Chondrocyte (in vitro differentiated cells): ENCODE measurements at regions not wholly inside any gene's neighbourhood (a gene's known extent, or its start where the extent isn't known, plus 50 kb on each side); places are given as distances from the start of the nearest gene placed in this dataset.
"Not testable (repeated sequence)": the region's sequence is repeated elsewhere in the genome, so short reads cannot be mapped to it uniquely, and the experiment has no call there.

Source experiments
- DNase-seq: peaks from one replicate; pipeline ENCODE4 v3.0.0; 2021; ENCODE audit warnings: mixed read lengths, low spot score
- H3K27ac Mint-ChIP-seq: one replicate; pipeline ENCODE4 v1.8.0; 2021; ENCODE audit warnings: mild to moderate bottlenecking, moderate library complexity, mixed read lengths; ENCODE audit not compliant: unreplicated experiment
- H3K27me3 Mint-ChIP-seq: 2 replicates; pipeline ENCODE4 v1.8.0; 2021; ENCODE audit warnings: low read depth, mixed read lengths
- H3K36me3 Mint-ChIP-seq: 2 replicates; pipeline ENCODE4 v1.8.0; 2021; ENCODE audit warnings: low read depth, mixed read lengths
- H3K4me1 Mint-ChIP-seq: 2 replicates; pipeline ENCODE4 v1.8.0; 2021; ENCODE audit warnings: low read depth, mild to moderate bottlenecking, mixed read lengths
- H3K4me3 Mint-ChIP-seq: one replicate; pipeline ENCODE4 v1.8.0; 2021; ENCODE audit warnings: mild to moderate bottlenecking, moderate library complexity, mixed read lengths; ENCODE audit not compliant: unreplicated experiment
- H3K9me3 Mint-ChIP-seq: 2 replicates; pipeline ENCODE4 v1.8.0; 2021; ENCODE audit warnings: low read depth, mixed read lengths
- CTCF ChIP-seq: fragments of 200-600 bp; sonication (generic); IDR thresholded peaks from 2 replicates; pipeline ENCODE4 v1.5.0; 2021; ENCODE audit warnings: antibody characterized with exemption, mild to moderate bottlenecking, moderate library complexity

GRCh38 chr16:26395700-26396099 is 671.0 kb upstream of the C16orf82 start:
- no peak for TF ChIP-seq CTCF
- no peaks in the 10 kb centered on the region for H3K4me1 Mint-ChIP-seq
- H3K9me3 Mint-ChIP-seq, result peaks cover 6% of the 10 kb centered on the region
- H3K36me3 Mint-ChIP-seq, result no peaks in the 10 kb centered on the region
- no peaks in the 10 kb centered on the region for H3K27me3 Mint-ChIP-seq
- DNase-seq, result no peak
- H3K4me3 Mint-ChIP-seq, result no peak overlapping the region
- no peak overlapping the region for H3K27ac Mint-ChIP-seq

GRCh38 chr16:26396511-26397235 is 670.1 kb upstream of the C16orf82 start:
- no peaks in the 10 kb centered on the region for H3K4me1 Mint-ChIP-seq

GRCh38 chr16:26413780-26414179 is 652.9 kb upstream of the C16orf82 start:
- no peak overlapping the region for H3K4me3 Mint-ChIP-seq

More at GRCh38 chr16:26396511-26397235, 670.1 kb upstream of the C16orf82 start:
- DNase-seq, result no peak
- no peak overlapping the region for H3K4me3 Mint-ChIP-seq
- no peak for TF ChIP-seq CTCF
- no peaks in the 10 kb centered on the region for H3K36me3 Mint-ChIP-seq
- H3K27ac Mint-ChIP-seq, result no peak overlapping the region
- H3K9me3 Mint-ChIP-seq, result peaks cover 7% of the 10 kb centered on the region
- no peaks in the 10 kb centered on the region for H3K27me3 Mint-ChIP-seq

GRCh38 chr16:26419458-26419857 is 647.3 kb upstream of the C16orf82 start:
- H3K27me3 Mint-ChIP-seq, H3K4me3 Mint-ChIP-seq, DNase-seq, H3K36me3 Mint-ChIP-seq, H3K4me1 Mint-ChIP-seq, H3K27ac Mint-ChIP-seq: not testable (repeated sequence)
- H3K9me3 Mint-ChIP-seq, result peaks cover 28% of the 10 kb centered on the region

More at GRCh38 chr16:26413780-26414179, 652.9 kb upstream of the C16orf82 start:
- H3K9me3 Mint-ChIP-seq, result peaks cover 3% of the 10 kb centered on the region
- no peak for DNase-seq
- H3K27ac Mint-ChIP-seq, result no peak overlapping the region
- H3K27me3 Mint-ChIP-seq, result no peaks in the 10 kb centered on the region
- no peaks in the 10 kb centered on the region for H3K36me3 Mint-ChIP-seq
- TF ChIP-seq CTCF, result no peak
- H3K4me1 Mint-ChIP-seq, result no peaks in the 10 kb centered on the region

GRCh38 chr16:26430618-26431017 is 636.1 kb upstream of the C16orf82 start:
- H3K4me1 Mint-ChIP-seq, result no peaks in the 10 kb centered on the region
- no peak for TF ChIP-seq CTCF
- H3K4me3 Mint-ChIP-seq, result no peak overlapping the region

GRCh38 chr16:26433807-26434206 is 632.9 kb upstream of the C16orf82 start:
- H3K4me3 Mint-ChIP-seq, result no peak overlapping the region
- H3K36me3 Mint-ChIP-seq, result no peaks in the 10 kb centered on the region
- no peaks in the 10 kb centered on the region for H3K4me1 Mint-ChIP-seq
- peaks cover 27% of the 10 kb centered on the region for H3K9me3 Mint-ChIP-seq
- TF ChIP-seq CTCF, result no peak
- no peak for DNase-seq
- no peak overlapping the region for H3K27ac Mint-ChIP-seq
- no peaks in the 10 kb centered on the region for H3K27me3 Mint-ChIP-seq

More at GRCh38 chr16:26430618-26431017, 636.1 kb upstream of the C16orf82 start:
- Mint-ChIP-seq H3K27ac (no peak overlapping the region), H3K36me3 (no peaks in the 10 kb centered on the region), H3K9me3 (peaks cover 21% of the 10 kb centered on the region), H3K27me3 (no peaks in the 10 kb centered on the region)
- no peak for DNase-seq
